Ishikawa (cell line): ENCODE measurements at regions not wholly inside any gene's neighbourhood (a gene's known extent, or its start where the extent isn't known, plus 50 kb on each side); places are given as distances from the start of the nearest gene placed in this dataset.
A peak's percentile ranks its signal among the peaks of the same experiment; 100 is the strongest.

Source experiments
- CEBPB ChIP-seq: IDR thresholded peaks from 2 replicates; pipeline ENCODE4 v1.6.1; 2012
- CREB1 ChIP-seq: IDR thresholded peaks from 2 replicates; pipeline ENCODE4 v1.6.1; 2012; ENCODE audit warnings: low read depth
- EGR1 ChIP-seq: IDR thresholded peaks from 2 replicates; pipeline ENCODE4 v1.6.1; 2012
- EP300 ChIP-seq: IDR thresholded peaks from 2 replicates; pipeline ENCODE4 v1.6.1; 2012; ENCODE audit warnings: borderline replicate concordance
- FOXM1 ChIP-seq: IDR thresholded peaks from 2 replicates; pipeline ENCODE4 v1.6.1; 2012; ENCODE audit warnings: low read depth, borderline replicate concordance
- MAX ChIP-seq: IDR thresholded peaks from 2 replicates; pipeline ENCODE4 v1.6.1; 2012
- NFIC ChIP-seq: IDR thresholded peaks from 2 replicates; pipeline ENCODE4 v1.6.1; 2012
- RAD21 ChIP-seq: IDR thresholded peaks from 2 replicates; pipeline ENCODE4 v1.6.1; 2012; ENCODE audit warnings: low read depth
- REST ChIP-seq: IDR thresholded peaks from 2 replicates; pipeline ENCODE4 v1.6.1; 2012; ENCODE audit warnings: low read depth, mild to moderate bottlenecking
- TAF1 ChIP-seq: IDR thresholded peaks from 2 replicates; pipeline ENCODE4 v1.6.1; 2012; ENCODE audit warnings: low read depth, mild to moderate bottlenecking
- TCF12 ChIP-seq: IDR thresholded peaks from 2 replicates; pipeline ENCODE4 v1.6.1; 2012; ENCODE audit warnings: low read depth
- TEAD4 ChIP-seq: IDR thresholded peaks from 2 replicates; pipeline ENCODE4 v1.6.1; 2012
- USF1 ChIP-seq: IDR thresholded peaks from 2 replicates; pipeline ENCODE4 v1.6.1; 2012
- YY1 ChIP-seq: IDR thresholded peaks from 2 replicates; pipeline ENCODE4 v1.6.1; 2012; ENCODE audit warnings: low read depth
- ZBTB7A ChIP-seq: IDR thresholded peaks from 2 replicates; pipeline ENCODE4 v1.6.1; 2012; ENCODE audit warnings: low read depth

- TF ChIP-seq ZBTB7A: no peak
- no peak for TF ChIP-seq TEAD4
- TF ChIP-seq MAX: no peak
- TF ChIP-seq EP300: no peak
Observed at GRCh38 chr20:50374541-50375078, 135.6 kb upstream of the PTPN1 start.

GRCh38 chr20:50376179-50376887, 133.8 kb upstream of the PTPN1 start:
- TF ChIP-seq YY1 (no peak), EP300 (no peak), CEBPB (no peak), TCF12 (no peak), TAF1 (no peak), REST (no peak), NFIC (no peak), FOXM1 (no peak), USF1 (no peak), CREB1 (no peak), RAD21 (no peak), TEAD4 (no peak), MAX (no peak), EGR1 (no peak)

- TF ChIP-seq ZBTB7A: no peak
- no peak for TF ChIP-seq NFIC
- TF ChIP-seq MAX: peak; percentile 33; the same call in 1 of the 2 replicates
- 0 out of 2 replicates have a peak, but pooled peaks have one; percentile 32 for TF ChIP-seq TAF1
- TF ChIP-seq EGR1: no peak
- no peak for TF ChIP-seq REST
- TF ChIP-seq CEBPB: no peak
- TF ChIP-seq TCF12: peak; percentile 28; the same call in 1 of the 2 replicates
- TF ChIP-seq RAD21: no peak
- TF ChIP-seq EP300: 0 out of 2 replicates have a peak, but pooled peaks have one; percentile 37
Observed at GRCh38 chr20:50376888-50377459, 133.2 kb upstream of the PTPN1 start.

GRCh38 chr20:50378170-50379000, 131.8 kb upstream of the PTPN1 start:
- TF ChIP-seq CREB1: no peak
- TF ChIP-seq MAX: no peak

GRCh38 chr20:50379049-50379990, 130.9 kb upstream of the PTPN1 start:
- TF ChIP-seq TCF12 (no peak), CEBPB (0 out of 2 replicates have a peak, but pooled peaks have one; percentile 11)
